GM12892 (cell line): ENCODE measurements at regions not wholly inside any gene's neighbourhood (a gene's known extent, or its start where the extent isn't known, plus 50 kb on each side); places are given as distances from the start of the nearest gene placed in this dataset.

ENCODE experiments used
- DNase-seq: peaks from one replicate; pipeline ENCODE4 v3.0.0; 2011; ENCODE audit not compliant: insufficient read length
- FAIRE-seq: peaks from 2 replicates; lab custom pipeline; 2011; peaks lifted over from hg19 to GRCh38; lab: Jason Lieb, UNC
- POLR2A ChIP-seq: IDR thresholded peaks from 2 replicates; pipeline ENCODE4 v1.6.1; 2011; ENCODE audit warnings: low read depth, low read length, control low read depth
- POLR2AphosphoS5 ChIP-seq: IDR thresholded peaks from 2 replicates; pipeline ENCODE4 v1.6.1; 2011; ENCODE audit warnings: low read depth, low read length, control low read depth
- TAF1 ChIP-seq: IDR thresholded peaks from 2 replicates; pipeline ENCODE4 v1.6.1; 2011; ENCODE audit warnings: low read depth, mild to moderate bottlenecking, control low read depth, low read length, borderline replicate concordance

DNA sequence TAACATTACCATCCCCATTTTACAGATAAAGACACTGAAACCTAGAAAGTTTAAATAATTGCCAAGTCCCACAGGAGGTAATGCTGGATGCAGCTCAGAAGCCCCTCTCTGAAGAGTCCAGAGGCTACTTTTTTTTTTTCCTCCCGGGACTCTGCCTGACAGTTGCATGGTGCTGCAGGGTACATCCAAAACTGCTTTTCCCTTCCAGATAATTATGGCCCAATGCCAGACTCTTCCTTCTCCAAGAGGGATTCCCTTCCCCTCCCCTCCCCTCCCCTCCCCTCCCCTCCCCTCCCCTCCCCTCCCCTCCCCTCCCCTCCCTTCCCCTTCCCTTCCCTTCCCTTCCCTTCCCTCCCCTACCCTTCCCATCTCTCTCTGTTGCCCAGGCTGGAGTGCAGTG lies 122.9 kb downstream of the LSMEM1 start:
- TF ChIP-seq POLR2A (no peak), TAF1 (no peak), POLR2AphosphoS5 (no peak)
- no peak for DNase-seq
- FAIRE-seq = no peak

- TF ChIP-seq TAF1 (no peak), POLR2A (no peak), POLR2AphosphoS5 (no peak)
- no peak for DNase-seq
- no peak for FAIRE-seq
These were observed 129.8 kb downstream of the LSMEM1 start for GRCh38 chr7:112610636-112611035.

DNA sequence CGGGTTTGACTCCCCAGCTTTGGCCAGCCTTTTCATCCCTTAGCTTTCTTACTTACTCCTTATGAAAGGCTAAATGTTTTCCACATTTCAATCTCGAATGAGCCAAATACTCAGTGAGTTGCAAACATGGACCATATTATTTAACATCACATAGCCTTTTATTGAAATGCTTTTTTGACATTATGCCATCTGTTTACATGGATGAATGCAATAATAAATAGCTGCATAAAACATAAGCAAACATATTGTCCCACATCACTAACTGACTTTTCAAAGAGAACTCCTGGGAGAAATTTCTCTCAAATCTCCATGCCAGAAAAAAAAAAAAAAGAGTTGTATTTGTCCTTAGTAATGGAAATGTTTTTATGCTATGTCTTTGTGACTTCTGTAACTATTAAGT lies 134.9 kb downstream of the LSMEM1 start:
- DNase-seq = no peak
- no peak for FAIRE-seq
- no peak for TF ChIP-seq TAF1
- no peak for TF ChIP-seq POLR2AphosphoS5
- TF ChIP-seq POLR2A = no peak

- DNase-seq (no peak), FAIRE-seq (no peak)
- TF ChIP-seq POLR2A (no peak), TAF1 (no peak), POLR2AphosphoS5 (no peak)
These were observed 135.5 kb downstream of the LSMEM1 start for GRCh38 chr7:112616295-112616694.

DNA sequence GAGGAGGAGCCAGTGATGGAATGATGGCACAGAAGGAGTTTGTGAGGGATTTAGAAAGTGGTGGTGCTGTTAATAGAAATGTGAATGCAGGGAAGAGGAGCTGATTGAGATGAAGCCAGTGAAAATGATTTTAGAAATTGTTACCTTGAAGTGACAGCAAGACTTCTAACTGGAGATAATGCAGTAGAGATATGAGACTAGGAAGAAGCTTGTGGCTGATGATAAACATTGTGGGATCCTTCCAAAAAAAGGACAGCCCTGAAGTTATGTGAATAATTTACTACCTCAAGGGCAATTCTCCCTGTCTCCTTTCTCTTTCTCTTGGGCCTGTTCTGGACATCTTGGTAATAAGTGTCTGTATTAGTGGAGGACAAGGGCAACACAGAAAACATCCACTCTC lies 138.6 kb downstream of the LSMEM1 start:
- TF ChIP-seq POLR2A (no peak), POLR2AphosphoS5 (no peak), TAF1 (no peak)
- no peak for FAIRE-seq
- DNase-seq = no peak

GRCh38 chr7:112622159-112622715 lies 141.4 kb downstream of the LSMEM1 start:
- TF ChIP-seq POLR2A = no peak
- FAIRE-seq (no peak), DNase-seq (no peak)

- FAIRE-seq (no peak), DNase-seq (no peak)
- TF ChIP-seq POLR2AphosphoS5 = no peak
- no peak for TF ChIP-seq TAF1
- TF ChIP-seq POLR2A = no peak
These were observed 143.6 kb downstream of the LSMEM1 start for GRCh38 chr7:112624416-112624815.

DNA sequence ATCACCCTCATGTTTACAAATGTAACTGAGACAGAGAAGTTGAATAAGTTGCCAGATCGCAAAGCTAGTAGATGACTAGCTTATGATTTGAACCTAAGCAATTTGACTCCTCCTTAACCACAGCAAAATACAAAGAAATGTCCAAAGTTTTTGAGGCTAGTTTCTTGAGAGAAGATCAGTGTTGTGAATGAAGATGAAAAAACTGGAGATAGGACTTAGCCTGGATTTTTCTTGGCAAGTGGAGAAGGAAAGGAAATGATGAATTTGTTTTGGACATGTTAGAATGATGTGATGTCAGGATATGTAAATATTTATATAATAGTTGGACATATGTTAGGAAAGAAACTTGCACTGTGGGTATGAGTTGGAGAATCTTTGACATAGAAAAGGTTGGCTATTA lies 149.8 kb downstream of the LSMEM1 start:
- DNase-seq = no peak
- no peak for FAIRE-seq
- TF ChIP-seq POLR2AphosphoS5 (no peak), TAF1 (no peak), POLR2A (no peak)

DNA sequence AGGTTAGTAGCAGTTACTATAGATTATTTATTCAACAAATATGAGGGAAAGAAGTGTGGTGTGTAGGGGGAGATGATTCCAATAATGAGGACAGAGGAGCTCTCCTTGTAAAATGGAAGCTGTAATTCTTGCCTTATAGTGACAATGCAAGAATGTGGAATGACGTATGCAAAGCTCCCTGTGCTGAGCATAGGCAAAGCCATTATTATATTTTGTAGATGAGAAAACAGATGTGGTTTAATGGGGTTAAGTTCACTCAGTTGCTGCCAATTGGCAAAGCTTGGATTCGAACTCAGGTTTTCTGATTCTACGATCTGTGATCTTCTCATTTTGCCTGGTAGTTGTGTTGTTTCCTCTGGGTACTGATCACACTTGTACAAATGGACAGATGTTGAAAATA lies 153.3 kb downstream of the LSMEM1 start:
- FAIRE-seq (no peak), DNase-seq (no peak)
- TF ChIP-seq POLR2A = no peak
- no peak for TF ChIP-seq POLR2AphosphoS5
- no peak for TF ChIP-seq TAF1

DNA sequence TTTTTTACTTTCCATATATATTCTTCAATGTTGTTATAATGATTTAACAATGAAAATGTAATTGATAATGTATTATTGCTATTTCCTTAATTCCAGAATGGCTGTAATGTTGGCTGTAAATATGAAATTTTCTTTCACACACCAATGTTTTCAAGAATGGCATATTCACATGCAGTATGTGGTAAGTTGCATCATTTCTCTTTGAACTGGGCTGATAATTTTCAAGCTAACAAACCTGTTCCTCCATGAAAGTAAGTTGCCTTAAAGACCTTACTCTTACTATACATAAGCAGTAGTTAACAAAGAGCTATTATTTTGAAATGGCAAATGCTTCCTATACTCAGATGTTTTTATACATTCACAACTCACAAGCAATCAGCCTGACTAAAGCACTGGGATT lies 154.5 kb downstream of the TMEM168 start:
- DNase-seq = no peak
- TF ChIP-seq POLR2AphosphoS5 (no peak), TAF1 (no peak), POLR2A (no peak)
- no peak for FAIRE-seq

- no peak for DNase-seq
- no peak for FAIRE-seq
- no peak for TF ChIP-seq TAF1
- no peak for TF ChIP-seq POLR2AphosphoS5
- TF ChIP-seq POLR2A = no peak
These were observed 151.4 kb downstream of the TMEM168 start for GRCh38 chr7:112638675-112639400.

GRCh38 chr7:112640685-112641084 lies 149.5 kb downstream of the TMEM168 start:
- FAIRE-seq (no peak), DNase-seq (no peak)
- no peak for TF ChIP-seq POLR2AphosphoS5
- no peak for TF ChIP-seq TAF1
- no peak for TF ChIP-seq POLR2A
